Astrocyte of the hippocampus (primary cell): ENCODE measurements at regions not wholly inside any gene's neighbourhood (a gene's known extent, or its start where the extent isn't known, plus 50 kb on each side); places are given as distances from the start of the nearest gene placed in this dataset.
"Not testable (repeated sequence)": the region's sequence is repeated elsewhere in the genome, so short reads cannot be mapped to it uniquely, and the experiment has no call there.

Source experiments
- DNase-seq: peaks from one replicate; pipeline ENCODE4 v3.0.0; 2011; ENCODE audit warnings: low read depth, low spot score

GRCh38 chr11:95650276-95650675, 139.3 kb downstream of the FAM76B start:
- DNase-seq, result no peak

GRCh38 chr11:95647871-95648270, 141.7 kb downstream of the FAM76B start:
- peak; percentile 28 for DNase-seq

- DNase-seq, result peak; percentile 77
Measured at GRCh38 chr11:95647355-95647754, 142.2 kb downstream of the FAM76B start.

- peak; percentile 35 for DNase-seq
Measured at GRCh38 chr11:95641495-95641894, 148.1 kb downstream of the FAM76B start.

GRCh38 chr11:95638501-95638900, 151.1 kb downstream of the FAM76B start:
- no peak for DNase-seq

- DNase-seq, result peak; percentile 39
Measured at GRCh38 chr11:95625164-95625900, 164.2 kb downstream of the FAM76B start.

GRCh38 chr11:95616256-95616804, 173.3 kb downstream of the FAM76B start:
- no peak for DNase-seq

- DNase-seq, result no peak
Measured at GRCh38 chr11:95611827-95612226, 177.8 kb downstream of the FAM76B start.

GRCh38 chr11:95610185-95610584, 179.4 kb downstream of the FAM76B start:
- DNase-seq, result not testable (repeated sequence)

GRCh38 chr11:95608093-95608492, 181.5 kb downstream of the FAM76B start:
- DNase-seq, result peak; percentile 41

GRCh38 chr11:95606824-95607223, 182.8 kb downstream of the FAM76B start:
- DNase-seq, result no peak

GRCh38 chr11:95605271-95605940, 184.2 kb downstream of the FAM76B start:
- DNase-seq, result no peak

- no peak for DNase-seq
Measured at GRCh38 chr11:95599959-95600586, 189.5 kb downstream of the FAM76B start.

GRCh38 chr11:95595973-95596489, 193.6 kb downstream of the FAM76B start:
- peak; percentile 54 for DNase-seq

- DNase-seq, result no peak
Measured at GRCh38 chr11:95595541-95595940, 194.0 kb downstream of the FAM76B start.

- DNase-seq, result peak; percentile 63
Measured at GRCh38 chr11:95593111-95593510, 196.5 kb downstream of the FAM76B start.

GRCh38 chr11:95592471-95592870, 197.1 kb downstream of the FAM76B start:
- DNase-seq, result peak; percentile 63

- no peak for DNase-seq
Measured at GRCh38 chr11:95589893-95590612, 199.5 kb downstream of the FAM76B start.

GRCh38 chr11:95588821-95589220, 200.8 kb downstream of the FAM76B start:
- no peak for DNase-seq

GRCh38 chr11:95586661-95587060, 202.9 kb downstream of the FAM76B start:
- no peak for DNase-seq

GRCh38 chr11:95586155-95586554, 203.4 kb downstream of the FAM76B start:
- DNase-seq, result no peak

- DNase-seq, result no peak
Measured at GRCh38 chr11:95585752-95586077, 203.9 kb downstream of the FAM76B start.
